ENCODE measurements at regions not wholly inside any gene's neighbourhood (a gene's known extent, or its start where the extent isn't known, plus 50 kb on each side); places are given as distances from the start of the nearest gene placed in this dataset.

DNA sequence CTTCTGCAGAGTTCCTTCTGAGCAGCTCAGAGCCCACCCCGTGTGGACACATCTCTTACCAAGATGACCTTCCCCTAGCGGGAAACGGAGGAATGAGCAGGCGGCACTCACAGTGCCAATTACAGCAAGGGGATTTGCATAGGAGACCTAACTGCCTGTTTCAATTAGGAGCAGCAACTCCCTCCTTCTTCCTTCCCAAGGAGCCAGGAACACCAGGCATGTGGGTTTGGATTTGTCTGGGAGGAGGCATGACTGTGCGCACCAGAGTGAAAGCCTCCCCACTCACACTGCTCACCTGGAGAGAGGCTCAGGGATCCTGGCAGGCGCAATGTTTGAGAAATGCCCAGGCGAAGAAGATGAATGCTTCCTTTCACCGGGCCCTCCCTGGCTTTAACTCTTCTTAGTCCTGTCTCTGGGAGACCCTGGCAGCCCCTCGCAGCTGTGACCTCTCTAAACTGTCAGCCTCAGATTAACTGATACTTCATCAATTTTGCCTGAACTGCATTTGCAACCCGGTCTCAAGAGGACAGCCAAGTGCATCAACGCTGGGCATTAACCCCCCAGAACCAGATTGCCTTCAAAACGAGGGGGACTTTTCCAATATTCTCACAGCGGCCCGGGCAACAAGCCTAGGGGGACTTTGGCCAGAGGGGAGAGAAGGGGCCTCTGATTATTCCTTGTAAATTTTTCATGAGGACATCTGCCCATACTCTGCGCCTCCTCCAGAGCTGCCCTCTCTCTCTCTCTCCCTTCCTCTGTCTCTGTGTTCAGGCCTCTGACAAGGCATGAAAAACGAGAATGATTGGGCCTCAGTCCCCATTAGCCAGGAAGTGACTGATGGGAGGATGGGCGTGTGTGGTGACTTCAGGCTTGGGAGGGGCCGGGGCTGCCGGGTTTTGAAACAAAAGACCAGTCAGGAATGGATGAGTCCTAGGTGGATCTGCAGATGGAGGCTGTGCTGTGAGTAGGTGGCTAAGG is 93.8 kb downstream of the CMPK2 start:
- peak; percentile 58 for DNase-seq (ENCODE audit: low spot score)

- DNase-seq (ENCODE audit: low spot score) = peak; percentile 62
These were observed 92.6 kb downstream of the CMPK2 start for GRCh38 chr2:6773007-6773693.

DNA sequence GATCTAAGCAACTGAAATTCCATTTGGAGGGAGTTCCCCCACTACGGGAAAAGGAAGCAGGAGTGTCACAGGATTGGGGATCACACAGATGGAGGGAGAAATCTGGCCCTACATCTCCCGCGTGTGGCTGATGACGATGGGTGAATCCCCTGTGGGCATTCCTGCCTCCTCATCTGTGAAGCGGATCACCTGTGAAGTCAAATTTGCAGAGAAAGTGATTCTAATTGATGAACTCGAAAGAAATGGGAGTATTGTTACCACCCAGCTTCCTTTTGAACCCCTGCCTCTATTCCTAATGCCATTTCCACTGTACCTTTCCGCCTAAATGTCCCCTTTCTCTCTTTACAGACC is 92.0 kb downstream of the CMPK2 start:
- no peak for DNase-seq (ENCODE audit: low spot score)

GRCh38 chr2:6776125-6776524 is 89.6 kb downstream of the CMPK2 start:
- no peak for DNase-seq (ENCODE audit: low spot score)

DNA sequence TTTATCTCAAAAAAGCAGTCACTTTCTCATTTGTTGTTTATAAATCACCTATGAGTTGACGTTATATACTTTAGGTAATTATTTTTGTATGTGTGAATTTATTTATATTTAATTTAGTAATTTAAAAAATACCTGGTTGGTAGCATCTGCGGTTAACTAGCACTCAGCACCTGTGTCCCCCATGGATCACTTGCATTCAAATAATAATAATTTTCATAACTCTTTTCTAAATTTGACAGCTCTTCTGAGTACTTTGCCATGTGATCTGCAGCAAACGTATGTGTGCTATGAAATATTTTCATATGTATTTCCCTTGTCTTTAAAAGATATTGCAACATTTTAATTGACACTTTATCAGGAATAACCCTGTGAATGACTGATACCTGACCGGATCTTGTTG is 88.1 kb downstream of the CMPK2 start:
- DNase-seq (ENCODE audit: low spot score) = no peak

DNA sequence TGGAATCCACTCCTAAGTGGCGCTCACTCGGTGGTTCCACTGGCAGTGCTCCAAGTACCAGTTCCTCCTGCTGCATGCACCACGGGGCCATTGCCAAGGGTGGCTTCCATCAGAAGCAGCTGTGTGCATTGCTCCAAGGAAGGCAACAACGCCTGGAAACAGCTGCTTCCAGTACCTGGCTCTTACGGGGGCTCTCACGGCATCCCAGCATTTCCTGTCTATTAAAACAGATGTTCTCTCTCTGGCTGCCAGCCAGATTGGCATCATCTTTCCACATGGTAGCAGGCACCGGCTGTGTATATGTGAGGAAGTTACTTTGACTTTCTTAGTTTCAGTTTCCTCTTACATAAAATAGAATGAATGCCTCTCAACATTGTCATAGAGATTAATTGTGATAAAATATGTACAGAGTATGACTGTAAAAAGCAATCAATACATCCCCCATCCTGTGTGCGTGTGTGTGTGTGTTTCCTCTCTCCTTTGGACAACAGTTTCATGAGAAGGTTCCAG is 84.9 kb downstream of the CMPK2 start:
- DNase-seq (ENCODE audit: low spot score) = peak; percentile 78

DNA sequence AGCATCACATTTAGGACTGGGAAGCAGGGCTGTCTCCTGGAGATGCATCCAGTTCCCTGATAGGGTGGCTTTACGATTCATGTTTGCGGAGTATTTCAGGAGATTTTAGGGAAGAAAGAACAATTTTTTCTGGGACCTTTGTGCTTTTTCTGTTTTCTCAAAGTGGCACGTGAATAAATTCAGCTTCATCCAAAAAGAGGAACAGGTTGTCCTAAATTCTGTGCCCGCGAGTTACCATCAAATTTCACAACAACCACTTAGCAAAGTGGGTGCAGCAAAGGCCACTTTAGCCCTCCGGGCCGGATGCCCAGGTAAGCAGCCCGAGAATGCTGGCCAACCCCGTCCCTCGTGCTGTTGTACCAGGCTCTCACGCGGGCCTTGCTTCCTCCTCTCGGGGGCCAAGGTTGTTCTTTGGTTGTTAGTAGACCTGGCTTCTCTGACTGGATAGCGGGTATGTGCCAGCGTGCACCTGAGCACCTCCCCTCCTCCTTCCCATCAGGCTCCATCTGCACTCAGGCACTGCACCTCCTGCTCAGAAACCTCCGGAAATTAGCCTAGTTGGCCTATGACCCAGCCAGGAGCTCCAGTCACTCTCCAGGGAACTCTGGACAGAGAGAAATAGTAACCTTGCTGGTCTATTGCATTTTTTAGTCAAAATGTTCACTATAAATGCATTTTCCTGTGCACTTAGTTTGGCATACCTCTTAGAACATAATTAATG is 83.0 kb downstream of the CMPK2 start:
- DNase-seq (ENCODE audit: low spot score) = no peak

GRCh38 chr2:6783238-6783614 is 82.5 kb downstream of the CMPK2 start:
- DNase-seq (ENCODE audit: low spot score) = no peak

DNA sequence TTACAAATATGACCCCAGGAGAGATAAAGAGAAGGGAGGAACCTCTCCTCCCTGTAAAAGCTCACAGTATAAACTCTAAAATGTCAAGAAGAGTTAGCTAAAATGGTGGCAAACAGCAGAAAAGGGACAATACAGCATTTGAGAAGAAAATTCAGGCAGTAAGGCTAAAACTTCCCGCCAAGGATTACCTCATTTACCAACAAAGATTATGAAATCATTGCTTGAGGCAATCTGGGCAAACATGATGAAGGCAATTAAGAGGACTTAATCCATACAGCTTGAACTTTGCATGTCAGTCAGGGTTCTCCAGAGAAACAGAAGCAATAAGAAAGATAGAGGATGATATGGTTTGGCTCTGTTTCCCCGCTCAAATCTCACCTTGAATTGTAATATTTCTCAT is 81.4 kb downstream of the CMPK2 start:
- DNase-seq (ENCODE audit: low spot score) = no peak

DNA sequence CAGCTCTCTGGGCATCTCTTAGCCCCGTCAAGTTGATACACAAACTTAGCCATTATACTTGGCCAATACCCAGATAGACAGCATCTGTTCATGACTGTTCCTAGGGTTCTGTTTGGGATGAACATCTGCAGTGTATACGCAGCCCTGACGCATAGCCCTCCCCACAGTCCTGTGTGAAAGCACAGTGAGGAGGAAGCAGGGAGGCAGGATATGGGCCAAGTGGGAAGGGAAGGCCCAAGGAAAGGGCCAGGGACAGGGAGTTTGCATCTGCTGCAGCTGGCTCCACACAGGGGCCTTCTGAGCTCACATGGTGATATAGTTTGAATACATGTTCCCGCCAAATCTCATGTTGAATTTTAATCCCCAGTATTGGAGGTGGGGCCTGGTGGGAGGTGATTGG is 80.2 kb downstream of the CMPK2 start:
- DNase-seq (ENCODE audit: low spot score) = no peak

- no peak for DNase-seq (ENCODE audit: low spot score)
These were observed 78.3 kb downstream of the CMPK2 start for GRCh38 chr2:6787376-6787775.

DNA sequence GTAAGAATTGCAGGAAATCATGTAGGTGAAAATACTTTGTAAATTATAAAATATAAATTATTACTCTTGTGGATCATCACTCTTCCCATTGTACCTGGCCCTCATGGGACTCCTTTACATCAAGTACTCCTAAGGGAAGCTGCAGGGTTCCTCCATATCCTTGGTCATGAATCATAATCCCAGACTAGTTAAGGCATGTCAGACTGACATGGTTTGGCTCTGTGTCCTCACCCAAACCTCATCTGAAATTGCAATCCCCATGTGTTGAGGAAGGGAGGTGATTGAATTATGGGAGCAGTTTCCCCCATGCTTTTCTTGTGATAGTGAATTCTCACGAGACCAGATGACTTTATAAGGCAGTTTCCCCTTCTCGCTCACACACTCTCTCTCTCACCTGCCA is 77.1 kb downstream of the CMPK2 start:
- no peak for DNase-seq (ENCODE audit: low spot score)

- no peak for DNase-seq (ENCODE audit: low spot score)
These were observed 76.1 kb downstream of the CMPK2 start for GRCh38 chr2:6789559-6790138.

DNA sequence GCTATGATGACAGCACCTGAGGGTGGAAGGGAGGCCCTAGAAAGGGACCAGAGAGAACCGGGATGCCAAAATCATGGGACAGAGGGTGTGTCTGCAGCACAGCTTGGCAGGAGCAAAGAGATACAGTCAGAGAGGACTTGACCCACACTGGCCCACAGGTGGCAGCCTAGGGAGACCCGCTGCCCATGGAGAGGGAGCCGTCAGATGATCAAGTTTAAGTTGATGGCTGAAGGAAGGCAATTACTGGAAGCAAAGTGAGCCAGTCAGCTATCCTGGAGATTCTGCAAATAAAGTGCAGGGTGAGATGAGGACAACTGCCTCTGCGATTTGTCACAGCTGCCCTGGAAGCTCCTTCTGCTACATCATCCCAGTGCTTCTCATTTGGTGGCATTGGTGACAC is 74.0 kb downstream of the CMPK2 start:
- DNase-seq (ENCODE audit: low spot score) = no peak

- DNase-seq (ENCODE audit: low spot score) = no peak
These were observed 72.8 kb downstream of the CMPK2 start for GRCh38 chr2:6792883-6793282.

GRCh38 chr2:6793371-6793770 is 72.3 kb downstream of the CMPK2 start:
- DNase-seq (ENCODE audit: low spot score) = peak; percentile 27

- DNase-seq (ENCODE audit: low spot score) = peak; percentile 72
These were observed 71.8 kb downstream of the CMPK2 start for GRCh38 chr2:6793913-6794312.

DNA sequence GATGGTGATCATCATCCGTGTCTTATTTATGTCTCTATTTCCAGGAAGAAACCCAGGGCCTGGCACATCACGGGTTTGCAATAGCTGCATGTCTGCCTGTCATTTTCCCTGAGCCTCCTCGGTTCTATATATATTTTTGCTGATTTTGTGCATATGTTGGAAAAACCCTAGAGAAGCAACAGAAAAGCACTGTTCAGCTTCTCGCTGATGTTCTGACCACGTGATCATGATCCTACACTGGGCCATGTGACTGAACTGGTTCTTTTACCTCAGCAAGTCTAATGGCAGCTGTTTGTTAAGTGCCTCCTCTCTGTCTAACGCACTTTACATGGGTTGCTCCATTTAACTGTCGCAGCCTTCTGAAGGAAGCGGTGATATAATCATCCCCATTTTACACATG is 71.3 kb downstream of the CMPK2 start:
- DNase-seq (ENCODE audit: low spot score) = no peak

Data from umbilical cord (tissue), 1 donor.